DMS153 (cell line): ENCODE measurements at regions not wholly inside any gene's neighbourhood (a gene's known extent, or its start where the extent isn't known, plus 50 kb on each side); places are given as distances from the start of the nearest gene placed in this dataset.

ENCODE experiments used
- DNase-seq: peaks from one replicate; lab custom pipeline; 2025; lab: John Stamatoyannopoulos, UW

DNA sequence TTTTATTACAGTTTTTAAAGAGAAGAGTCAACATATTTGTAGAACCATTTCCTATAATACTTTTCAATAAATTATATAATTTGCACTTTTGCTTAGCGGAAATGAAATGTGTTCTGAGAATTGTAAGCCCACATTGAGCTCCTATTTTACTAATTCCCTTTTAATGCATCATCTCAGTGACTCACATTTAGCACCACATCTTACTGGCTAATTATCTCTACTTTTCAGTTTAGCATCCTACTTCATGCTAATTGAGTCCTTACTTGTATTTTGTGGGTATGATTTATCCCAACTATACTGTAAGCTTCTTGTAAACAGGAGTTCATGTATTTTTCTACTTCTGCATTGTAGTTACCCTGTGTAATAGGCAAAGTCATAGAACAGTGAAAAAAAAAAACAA lies 67.5 kb downstream of the TMX1 start:
- no peak for DNase-seq

GRCh38 chr14:51308866-51309265 lies 68.8 kb downstream of the TMX1 start:
- DNase-seq, result no peak

DNA sequence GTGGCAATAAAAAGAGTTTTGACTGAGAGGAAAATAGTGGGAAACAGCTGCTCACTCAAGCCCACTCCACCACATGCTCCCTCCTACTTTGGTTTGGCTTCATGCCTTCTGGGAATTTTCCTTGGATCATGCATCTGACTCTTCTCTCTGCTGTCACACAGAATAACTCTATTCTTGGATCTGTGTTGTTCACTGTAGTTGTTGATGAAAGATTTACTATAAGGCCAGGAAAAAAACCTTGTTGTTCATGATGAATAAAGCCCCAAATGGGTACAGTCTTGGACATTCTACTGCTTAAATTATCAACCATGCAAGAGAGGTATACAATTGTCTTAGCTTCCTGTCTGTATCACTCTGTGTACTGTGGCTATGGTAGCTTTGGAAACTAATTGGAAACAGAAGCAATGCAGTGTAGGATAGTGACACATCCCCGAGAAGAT lies 70.5 kb downstream of the TMX1 start:
- no peak for DNase-seq

GRCh38 chr14:51314321-51315015 lies 74.4 kb downstream of the TMX1 start:
- DNase-seq, result no peak

GRCh38 chr14:51317373-51317772 lies 77.3 kb downstream of the TMX1 start:
- no peak for DNase-seq

GRCh38 chr14:51318813-51319597 lies 79.0 kb downstream of the TMX1 start:
- DNase-seq, result no peak

- DNase-seq, result no peak
Measured at GRCh38 chr14:51321036-51321435, 81.0 kb downstream of the TMX1 start.

DNA sequence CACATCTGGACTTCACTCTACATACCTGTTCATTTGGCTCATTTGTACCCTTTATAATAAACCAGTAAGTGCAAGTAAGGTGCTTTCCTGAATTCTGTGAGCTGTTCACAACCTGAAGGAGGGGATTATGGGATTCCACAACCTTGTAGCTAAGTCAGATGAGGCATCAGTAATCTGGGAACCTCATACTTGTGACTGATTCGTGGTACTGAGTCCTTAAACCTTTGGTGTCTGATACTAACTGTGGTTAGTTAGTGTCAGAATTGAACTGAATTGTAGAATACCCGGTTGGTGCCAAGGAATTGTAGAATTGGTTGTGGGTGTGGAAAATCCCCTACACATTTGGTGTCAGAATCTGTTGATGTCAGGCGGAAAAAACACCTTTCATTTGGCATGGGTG lies 83.4 kb downstream of the TMX1 start:
- DNase-seq, result no peak

GRCh38 chr14:51327376-51327775 lies 87.3 kb downstream of the TMX1 start:
- no peak for DNase-seq

- DNase-seq, result no peak
Measured at GRCh38 chr14:51328064-51328771, 88.2 kb downstream of the TMX1 start.

DNA sequence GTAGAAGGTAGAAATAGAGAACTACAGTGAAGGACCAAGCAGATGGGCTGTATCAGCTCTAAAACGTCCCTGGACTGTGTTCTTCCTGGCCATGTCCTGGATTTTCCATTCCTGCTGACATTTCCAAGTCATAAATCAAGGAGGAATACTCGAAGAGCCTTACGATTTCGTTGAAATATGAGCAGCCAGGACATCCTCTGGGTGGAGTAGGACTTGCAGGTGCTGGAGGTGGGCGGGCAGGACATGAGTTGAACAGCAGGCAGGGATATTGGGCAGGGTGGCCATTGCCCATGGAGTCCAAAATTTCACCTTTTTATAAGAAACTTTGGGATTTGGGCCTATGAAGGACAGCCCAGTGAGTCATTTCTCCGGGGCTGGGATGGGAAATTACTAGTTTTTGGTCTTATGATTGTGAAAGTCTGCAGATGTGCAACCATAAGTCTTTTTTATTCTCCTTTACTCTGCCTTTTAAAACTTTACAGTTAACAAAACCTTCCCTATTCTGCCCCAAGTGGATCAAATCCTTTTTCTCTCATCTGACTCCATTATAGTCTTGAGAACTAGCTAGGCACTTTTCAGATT lies 88.8 kb downstream of the TMX1 start:
- no peak for DNase-seq

DNA sequence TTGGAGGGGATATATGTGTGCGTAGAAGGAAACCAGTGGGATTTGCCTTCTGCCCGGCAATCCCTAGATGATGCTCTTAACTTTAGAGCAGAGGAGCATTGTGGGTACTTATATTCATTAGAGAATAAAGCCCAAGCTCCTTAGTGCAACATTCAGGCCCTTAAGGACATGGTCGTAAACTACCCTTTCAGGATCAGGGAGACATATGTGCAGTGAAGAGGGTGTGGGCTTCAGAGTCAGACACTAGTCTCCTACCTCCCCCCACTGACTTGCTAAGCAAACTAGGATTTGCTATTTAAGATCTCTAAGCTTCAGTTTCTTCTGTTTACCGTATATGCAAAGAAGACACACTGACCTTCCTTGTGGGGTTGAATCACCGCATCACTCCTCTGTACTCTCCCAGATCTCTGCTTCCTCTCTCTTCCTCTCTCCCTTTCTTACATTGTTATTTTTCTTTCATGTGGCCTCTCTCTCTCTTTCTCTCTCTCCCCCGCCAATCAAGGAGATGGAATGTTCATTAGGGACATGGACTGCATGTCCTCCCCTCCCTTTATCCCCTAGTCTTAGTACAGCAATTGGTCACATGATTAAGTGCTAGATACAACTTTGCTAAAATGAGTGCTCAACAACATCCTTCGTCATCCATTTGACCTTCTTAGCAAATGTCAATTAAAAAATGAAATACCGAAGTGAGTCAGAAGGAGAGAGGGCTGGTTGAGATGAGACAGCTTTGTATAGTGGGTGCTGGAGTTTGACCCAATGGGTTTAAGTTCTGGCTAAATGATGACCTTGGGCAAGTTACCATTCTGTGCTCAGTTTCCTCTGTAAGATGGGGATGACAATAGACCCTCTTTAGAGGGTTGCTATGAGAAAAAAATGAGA lies 91.7 kb downstream of the TMX1 start:
- no peak for DNase-seq

- no peak for DNase-seq
Measured at GRCh38 chr14:51333299-51333698, 93.3 kb downstream of the TMX1 start.

GRCh38 chr14:51333901-51334521 lies 94.0 kb downstream of the TMX1 start:
- no peak for DNase-seq

DNA sequence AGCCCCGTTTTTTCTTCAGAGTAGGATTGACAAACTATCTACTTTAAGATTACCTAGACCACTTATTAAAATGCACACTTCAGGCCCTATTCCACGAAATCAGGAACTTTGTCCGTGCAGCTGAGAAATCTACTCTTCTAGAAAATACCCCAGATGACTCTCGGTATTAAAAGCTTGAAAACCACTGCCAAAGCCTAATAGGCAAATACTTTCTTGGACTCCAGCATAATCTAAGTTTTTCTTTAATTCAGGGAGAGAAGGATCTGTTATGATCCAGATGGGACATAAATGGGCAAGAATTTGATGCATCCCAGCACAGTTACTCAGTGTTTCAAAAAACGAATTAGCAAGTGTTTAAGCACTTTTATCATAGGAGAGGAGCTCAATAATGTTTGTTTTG lies 94.5 kb downstream of the TMX1 start:
- DNase-seq, result no peak

DNA sequence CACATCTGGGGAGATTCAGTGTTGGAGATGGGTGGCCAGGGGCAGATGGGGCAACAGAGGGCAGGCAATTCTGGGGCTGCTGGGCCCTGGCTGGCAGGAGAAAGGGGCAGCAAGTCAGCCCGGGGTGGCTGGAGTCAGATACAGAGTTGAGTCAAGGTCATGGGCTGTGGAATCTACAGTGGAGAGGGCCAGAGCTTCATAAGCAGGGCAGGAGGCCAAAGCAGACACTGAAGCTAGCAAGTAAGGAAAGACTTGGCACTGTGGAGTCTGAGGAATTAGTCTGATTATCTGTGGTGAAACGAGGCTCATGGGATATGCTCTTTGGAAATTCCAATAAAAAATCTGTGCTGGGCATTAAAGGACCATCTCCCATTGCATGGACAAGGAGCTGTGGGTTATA lies 95.5 kb downstream of the TMX1 start:
- no peak for DNase-seq

- no peak for DNase-seq
Measured at GRCh38 chr14:51335961-51336723, 96.1 kb downstream of the TMX1 start.

- DNase-seq, result no peak
Measured at GRCh38 chr14:51336734-51337133, 96.7 kb downstream of the TMX1 start.

- no peak for DNase-seq
Measured at GRCh38 chr14:51337520-51337919, 97.5 kb downstream of the TMX1 start.

DNA sequence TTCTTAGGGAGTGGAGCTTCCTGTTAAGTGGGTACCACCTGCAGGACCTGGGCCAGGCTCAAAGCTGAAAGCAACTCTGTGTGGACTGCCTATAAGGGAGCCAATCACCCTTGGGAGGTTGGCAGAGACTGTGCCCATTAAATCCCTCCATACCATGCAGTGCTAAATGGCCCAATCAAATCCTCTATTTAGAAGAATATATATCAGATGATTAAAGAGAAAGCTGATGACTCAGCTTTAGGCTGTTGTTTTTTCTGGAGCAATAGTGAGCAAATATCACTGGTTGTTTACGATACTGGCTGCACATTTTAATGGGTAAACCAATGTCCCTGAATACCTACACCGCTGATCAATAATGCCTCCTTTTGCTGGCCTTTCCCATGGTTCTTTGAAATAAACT lies 101.3 kb downstream of the TMX1 start:
- DNase-seq, result no peak
